IMR-90 (cell line): ENCODE measurements at regions not wholly inside any gene's neighbourhood (a gene's known extent, or its start where the extent isn't known, plus 50 kb on each side); places are given as distances from the start of the nearest gene placed in this dataset.

ENCODE experiments used
- ATAC-seq: fragments of 200-7000 bp; cut with Tn5 transposase; 2 replicates; pipeline ENCODE4 v1.9.1; 2020; ENCODE audit warnings: low read depth, mild to moderate bottlenecking, moderate library complexity
- BruUV-seq: library from RNA; stranded (reverse); fragments of 400-500 nt; replicated peaks from 2 replicates; lab custom pipeline; 2021; lab: Mats Ljungman, UMichigan
- CTCF ChIA-PET: fragments of 300-600 bp; formaldehyde crosslinking; extraction: SDS; loops from one replicate; lab custom pipeline; 2021; ENCODE audit warnings: antibody characterized with exemption; lab: Yijun Ruan, JAX
- POLR2A ChIA-PET: fragments of 300-600 bp; sonication (Branson Sonifier 250); formaldehyde crosslinking; loops from one replicate; lab custom pipeline; 2022; ENCODE audit warnings: antibody characterized with exemption; ENCODE audit not compliant: unreplicated experiment; lab: Charles Lee
- DNase-seq: peaks from one replicate; pipeline ENCODE4 v3.0.0; 2013
- H2AFZ ChIP-seq: replicated peaks from 2 replicates; pipeline ENCODE3; 2013; ENCODE audit warnings: low read length, mild to moderate bottlenecking; ENCODE audit not compliant: poor library complexity
- H2AK5ac ChIP-seq: 2 replicates; pipeline ENCODE4 v1.6.1; 2013; ENCODE audit warnings: low read depth, low read length, inconsistent platforms
- H2AK9ac ChIP-seq: replicated peaks from 2 replicates; pipeline ENCODE3; 2013; ENCODE audit warnings: mild to moderate bottlenecking, low read depth, low read length, moderate library complexity; ENCODE audit not compliant: poor library complexity
- H2BK120ac ChIP-seq: 2 replicates; pipeline ENCODE4 v1.6.1; 2013; ENCODE audit warnings: low read depth, low read length, inconsistent platforms
- H2BK15ac ChIP-seq: 3 replicates; pipeline ENCODE4 v1.6.1; 2013; ENCODE audit warnings: low read depth, low read length, inconsistent platforms
- H2BK20ac ChIP-seq: 2 replicates; pipeline ENCODE4 v1.6.1; 2013; ENCODE audit warnings: low read depth, mild to moderate bottlenecking, inconsistent platforms, low read length, moderate library complexity
- H2BK5ac ChIP-seq: 2 replicates; pipeline ENCODE4 v1.6.1; 2013; ENCODE audit warnings: mild to moderate bottlenecking, low read depth, low read length, inconsistent platforms; ENCODE audit not compliant: poor library complexity, severe bottlenecking
- H3K14ac ChIP-seq: replicated peaks from 2 replicates; pipeline ENCODE4 v1.6.1; 2013; ENCODE audit warnings: low read depth, low read length, inconsistent platforms
- H3K18ac ChIP-seq: 2 replicates; pipeline ENCODE4 v1.6.1; 2013; ENCODE audit warnings: low read depth, low read length, control low read depth
- H3K23ac ChIP-seq: 2 replicates; pipeline ENCODE4 v1.6.1; 2013; ENCODE audit warnings: low read depth, low read length, inconsistent platforms
- H3K27ac ChIP-seq: 2 replicates; pipeline ENCODE4 v1.5.1; 2013; ENCODE audit warnings: mild to moderate bottlenecking, control low read depth, low read length; ENCODE audit not compliant: insufficient read depth
- H3K27me3 ChIP-seq: 2 replicates; pipeline ENCODE4 v1.6.1; 2013; ENCODE audit warnings: low read length; ENCODE audit not compliant: control insufficient read depth, insufficient read depth
- H3K36me3 ChIP-seq: 2 replicates; pipeline ENCODE4 v1.6.1; 2013; ENCODE audit warnings: low read length, mixed read lengths; ENCODE audit not compliant: control insufficient read depth, insufficient read depth
- H3K4ac ChIP-seq: 2 replicates; pipeline ENCODE4 v1.6.1; 2013; ENCODE audit warnings: low read depth, low read length, inconsistent platforms
- H3K4me1 ChIP-seq: 2 replicates; pipeline ENCODE4 v1.6.1; 2013; ENCODE audit warnings: low read length, mixed read lengths; ENCODE audit not compliant: control insufficient read depth, insufficient read depth
- H3K4me2 ChIP-seq: 2 replicates; pipeline ENCODE4 v1.6.1; 2013; ENCODE audit warnings: low read depth, mild to moderate bottlenecking, control low read depth, low read length, moderate library complexity
- H3K4me3 ChIP-seq: 2 replicates; pipeline ENCODE4 v1.5.1; 2013; ENCODE audit warnings: low read depth, mild to moderate bottlenecking, control low read depth, low read length, moderate library complexity; ENCODE audit not compliant: insufficient read depth
- H3K56ac ChIP-seq: 2 replicates; pipeline ENCODE4 v1.6.1; 2013; ENCODE audit warnings: low read length, inconsistent platforms; ENCODE audit not compliant: insufficient read depth; ENCODE audit errors: extremely low read depth
- H3K79me1 ChIP-seq, 2 experiments: 2 replicates each; pipeline ENCODE4 v1.6.1; 2013; ENCODE audit warnings: low read length in 2 of 2, inconsistent platforms in 1 of 2, low read depth in 1 of 2
- H3K9ac ChIP-seq: 2 replicates; pipeline ENCODE4 v1.6.1; 2013; ENCODE audit warnings: low read depth, low read length, control low read depth
- H3K9me1 ChIP-seq: 2 replicates; pipeline ENCODE4 v1.6.1; 2013; ENCODE audit warnings: low read length, inconsistent platforms; ENCODE audit not compliant: insufficient read depth
- H3K9me3 ChIP-seq: 2 replicates; pipeline ENCODE4 v1.6.1; 2013; ENCODE audit warnings: low read length; ENCODE audit not compliant: control insufficient read depth, insufficient read depth
- H4K20me1 ChIP-seq: 2 replicates; pipeline ENCODE4 v1.6.1; 2013; ENCODE audit warnings: low read length, inconsistent platforms; ENCODE audit not compliant: insufficient read depth
- H4K5ac ChIP-seq: 2 replicates; pipeline ENCODE4 v1.6.1; 2013; ENCODE audit warnings: mild to moderate bottlenecking, low read depth, low read length, control low read depth
- H4K8ac ChIP-seq, 2 experiments: 2 replicates each; pipeline ENCODE4 v1.6.1; 2013; ENCODE audit warnings: low read depth in 2 of 2, low read length in 2 of 2, control low read depth in 1 of 2, inconsistent platforms in 1 of 2
- H4K91ac ChIP-seq: 2 replicates; pipeline ENCODE4 v1.6.1; 2013; ENCODE audit warnings: low read depth, low read length, inconsistent platforms; ENCODE audit not compliant: insufficient read depth
- BHLHE40 ChIP-seq: fragments of 150-350 bp; IDR thresholded peaks from 2 replicates; pipeline ENCODE4 v1.6.1; 2016; ENCODE audit warnings: mild to moderate bottlenecking, low read depth, low read length
- CEBPB ChIP-seq: IDR thresholded peaks from 2 replicates; pipeline ENCODE4 v1.6.1; 2012; ENCODE audit warnings: low read depth, low read length, improper control_type of control experiment
- CHD1 ChIP-seq: IDR thresholded peaks from 2 replicates; pipeline ENCODE4 v1.6.1; 2012; ENCODE audit warnings: low read depth, low read length, improper control_type of control experiment
- FOS ChIP-seq: fragments of 150-350 bp; IDR thresholded peaks from 2 replicates; pipeline ENCODE4 v1.6.1; 2016; ENCODE audit warnings: low read depth, low read length
- MAFK ChIP-seq: IDR thresholded peaks from 2 replicates; pipeline ENCODE4 v1.6.1; 2012; ENCODE audit warnings: low read depth, low read length, improper control_type of control experiment
- MAZ ChIP-seq: IDR thresholded peaks from 2 replicates; pipeline ENCODE4 v1.6.1; 2012; ENCODE audit warnings: low read depth, mild to moderate bottlenecking, low read length, improper control_type of control experiment, moderate library complexity, borderline replicate concordance
- MXI1 ChIP-seq: IDR thresholded peaks from 2 replicates; pipeline ENCODE4 v1.6.1; 2012; ENCODE audit warnings: low read depth, mild to moderate bottlenecking, low read length, moderate library complexity, borderline replicate concordance
- NFE2L2 ChIP-seq: fragments of 150-350 bp; IDR thresholded peaks from 2 replicates; pipeline ENCODE4 v1.6.1; 2016; ENCODE audit warnings: low read depth, mild to moderate bottlenecking, low read length
- POLR2A ChIP-seq: IDR thresholded peaks from 2 replicates; pipeline ENCODE4 v1.6.1; 2012; ENCODE audit warnings: mild to moderate bottlenecking, low read depth, low read length
- RAD21 ChIP-seq: IDR thresholded peaks from 2 replicates; pipeline ENCODE4 v1.6.1; 2012; ENCODE audit warnings: low read length, improper control_type of control experiment
- RCOR1 ChIP-seq: IDR thresholded peaks from 2 replicates; pipeline ENCODE4 v1.6.1; 2012; ENCODE audit warnings: mild to moderate bottlenecking, low read length, improper control_type of control experiment; ENCODE audit not compliant: insufficient replicate concordance
- RFX5 ChIP-seq: IDR thresholded peaks from 2 replicates; pipeline ENCODE4 v1.8.0; 2012; ENCODE audit warnings: low read depth, mild to moderate bottlenecking, low read length, moderate library complexity
- SMC3 ChIP-seq: fragments of 150-350 bp; IDR thresholded peaks from 2 replicates; pipeline ENCODE4 v1.6.1; 2016; ENCODE audit warnings: low read depth, mild to moderate bottlenecking, antibody characterized with exemption, low read length, moderate library complexity
- WGBS, 2 experiments: methylation state at CpG; one replicate each; pipeline versions ENCODE4 v1.1.5 to v1.1.7; 2013; ENCODE audit warnings: missing lambda C conversion rate in 2 of 2; ENCODE audit not compliant: insufficient read length in 1 of 2; ENCODE audit errors: extremely low coverage in 2 of 2; 5-methylcytosine and 5-hydroxymethylcytosine counted together
- dilution Hi-C: fragments of 300-500 bp; cut with HindIII; formaldehyde crosslinking; loops from one replicate; pipeline ENCODE4 v1.14.3; 2018; ENCODE audit warnings: low sequenced_read_pairs; ENCODE audit not compliant: unreplicated experiment
- in situ Hi-C: fragments of 300-500 bp; cut with MboI; formaldehyde crosslinking; loops from 3 replicates; pipeline ENCODE4 v1.14.3; 2019; ENCODE audit warnings: low sequenced_read_pairs, inconsistent platforms, mixed read lengths
- intact Hi-C: fragments of 100-400 bp; cut with micrococcal nuclease; formaldehyde crosslinking; loops from 2 replicates; pipeline ENCODE4 v1.10.0; 2022
- TF ChIP-seq, protein P1 (sequence below): fragments of 150-350 bp; IDR thresholded peaks from 2 replicates; pipeline ENCODE4 v1.6.1; 2016; ENCODE audit warnings: low read depth, mild to moderate bottlenecking, low read length, moderate library complexity, borderline replicate concordance
- TF ChIP-seq, protein P2 (sequence below): conservative IDR thresholded peaks from 2 replicates; pipeline ENCODE4 v1.5.1; 2012; ENCODE audit warnings: mild to moderate bottlenecking, low read depth, low read length, improper control_type of control experiment
- TF ChIP-seq, protein P3 (sequence below): fragments of 150-350 bp; IDR thresholded peaks from 2 replicates; pipeline ENCODE4 v1.6.1; 2017; ENCODE audit warnings: mild to moderate bottlenecking, antibody characterized with exemption, low read length, low read depth

DNA sequence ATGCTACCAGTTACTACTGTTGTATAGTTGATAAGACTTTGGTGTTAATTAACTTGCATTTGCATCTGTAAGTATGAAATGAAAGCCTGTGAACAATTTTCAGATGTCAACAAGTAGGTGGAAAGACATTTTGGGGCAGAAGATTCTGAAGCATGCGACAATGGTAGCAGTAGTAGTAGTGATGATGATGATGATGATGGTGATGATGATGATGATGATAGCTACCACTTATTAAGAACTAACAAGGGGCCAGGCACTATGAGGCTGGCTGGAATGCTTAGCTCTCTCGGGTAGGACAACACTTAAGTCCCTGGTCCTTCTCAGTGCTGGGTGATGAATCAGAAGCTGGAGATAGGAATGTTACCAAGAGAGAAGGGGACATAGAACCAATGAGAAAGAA, 333.4 kb upstream of the IL12A start:
- Histone ChIP-seq H4K8ac (no peak overlapping the region), H3K9me1 (peaks cover 3% of the 10 kb centered on the region; the same call in 1 of the 2 replicates), H4K20me1 (no peaks in the 10 kb centered on the region), H3K56ac (no peak overlapping the region), H3K14ac (no peak overlapping the region), H3K9me3 (no peaks in the 10 kb centered on the region), H2BK15ac (no peak overlapping the region), H2AFZ (no peak overlapping the region), H3K9ac (no peak overlapping the region), H4K91ac (no peak overlapping the region), H4K5ac (no peak overlapping the region), H2BK5ac (no peak overlapping the region), H2BK120ac (no peak overlapping the region), H2BK20ac (no peak overlapping the region), H3K27ac (no peak overlapping the region), H3K79me1 (no peaks in the 10 kb centered on the region), H3K36me3 (no peaks in the 10 kb centered on the region), H3K4me1 (no peaks in the 10 kb centered on the region), H2AK9ac (no peak overlapping the region), H3K18ac (no peak overlapping the region), H3K23ac (no peak overlapping the region), H2AK5ac (no peak overlapping the region), H3K4me3 (no peak overlapping the region), H3K4me2 (no peak overlapping the region), H3K4ac (no peak overlapping the region), H3K27me3 (no peaks in the 10 kb centered on the region)
- POLR2A ChIA-PET = no interaction called here
- intact Hi-C loops = no loop called here
- no peak for DNase-seq
- no CpG with 5 or more reads among the region's 2 CpGs for WGBS, 2 experiments
- no peak for ATAC-seq
- in situ Hi-C loops = no loop called here
- CTCF ChIA-PET = no interaction called here
- dilution Hi-C loops = no loop called here
- BruUV-seq = no TSS peak
- no peak for TF ChIP-seq MAFK
- no peak for TF ChIP-seq RCOR1
- TF ChIP-seq NFE2L2 = no peak
- no peak for TF ChIP-seq FOS
- TF ChIP-seq MAZ = no peak
- TF ChIP-seq, protein P1, sequence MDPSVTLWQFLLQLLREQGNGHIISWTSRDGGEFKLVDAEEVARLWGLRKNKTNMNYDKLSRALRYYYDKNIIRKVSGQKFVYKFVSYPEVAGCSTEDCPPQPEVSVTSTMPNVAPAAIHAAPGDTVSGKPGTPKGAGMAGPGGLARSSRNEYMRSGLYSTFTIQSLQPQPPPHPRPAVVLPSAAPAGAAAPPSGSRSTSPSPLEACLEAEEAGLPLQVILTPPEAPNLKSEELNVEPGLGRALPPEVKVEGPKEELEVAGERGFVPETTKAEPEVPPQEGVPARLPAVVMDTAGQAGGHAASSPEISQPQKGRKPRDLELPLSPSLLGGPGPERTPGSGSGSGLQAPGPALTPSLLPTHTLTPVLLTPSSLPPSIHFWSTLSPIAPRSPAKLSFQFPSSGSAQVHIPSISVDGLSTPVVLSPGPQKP = no peak
- TF ChIP-seq, protein P2, sequence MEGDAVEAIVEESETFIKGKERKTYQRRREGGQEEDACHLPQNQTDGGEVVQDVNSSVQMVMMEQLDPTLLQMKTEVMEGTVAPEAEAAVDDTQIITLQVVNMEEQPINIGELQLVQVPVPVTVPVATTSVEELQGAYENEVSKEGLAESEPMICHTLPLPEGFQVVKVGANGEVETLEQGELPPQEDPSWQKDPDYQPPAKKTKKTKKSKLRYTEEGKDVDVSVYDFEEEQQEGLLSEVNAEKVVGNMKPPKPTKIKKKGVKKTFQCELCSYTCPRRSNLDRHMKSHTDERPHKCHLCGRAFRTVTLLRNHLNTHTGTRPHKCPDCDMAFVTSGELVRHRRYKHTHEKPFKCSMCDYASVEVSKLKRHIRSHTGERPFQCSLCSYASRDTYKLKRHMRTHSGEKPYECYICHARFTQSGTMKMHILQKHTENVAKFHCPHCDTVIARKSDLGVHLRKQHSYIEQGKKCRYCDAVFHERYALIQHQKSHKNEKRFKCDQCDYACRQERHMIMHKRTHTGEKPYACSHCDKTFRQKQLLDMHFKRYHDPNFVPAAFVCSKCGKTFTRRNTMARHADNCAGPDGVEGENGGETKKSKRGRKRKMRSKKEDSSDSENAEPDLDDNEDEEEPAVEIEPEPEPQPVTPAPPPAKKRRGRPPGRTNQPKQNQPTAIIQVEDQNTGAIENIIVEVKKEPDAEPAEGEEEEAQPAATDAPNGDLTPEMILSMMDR = no peak
- TF ChIP-seq, protein P3, sequence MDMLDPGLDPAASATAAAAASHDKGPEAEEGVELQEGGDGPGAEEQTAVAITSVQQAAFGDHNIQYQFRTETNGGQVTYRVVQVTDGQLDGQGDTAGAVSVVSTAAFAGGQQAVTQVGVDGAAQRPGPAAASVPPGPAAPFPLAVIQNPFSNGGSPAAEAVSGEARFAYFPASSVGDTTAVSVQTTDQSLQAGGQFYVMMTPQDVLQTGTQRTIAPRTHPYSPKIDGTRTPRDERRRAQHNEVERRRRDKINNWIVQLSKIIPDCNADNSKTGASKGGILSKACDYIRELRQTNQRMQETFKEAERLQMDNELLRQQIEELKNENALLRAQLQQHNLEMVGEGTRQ = no peak
- TF ChIP-seq BHLHE40 = no peak
- TF ChIP-seq SMC3 = no peak
- no peak for TF ChIP-seq RFX5
- no peak for TF ChIP-seq CEBPB
- no peak for TF ChIP-seq RAD21
- TF ChIP-seq MXI1 = no peak
- no peak for TF ChIP-seq POLR2A
- no peak for TF ChIP-seq CHD1
